ENCODE measurements at regions not wholly inside any gene's neighbourhood (a gene's known extent, or its start where the extent isn't known, plus 50 kb on each side); places are given as distances from the start of the nearest gene placed in this dataset.

GRCh38 chr22:49543876-49544275 lies 283.8 kb downstream of the BRD1 start:
- TF ChIP-seq MYC (IDR thresholded peaks at IDR 0.05; ENCODE audit: low read depth, low read length) (no peak), MAX (IDR thresholded peaks at IDR 0.05; ENCODE audit: low read depth, low read length) (no peak), CTCF (IDR thresholded peaks at IDR 0.05; ENCODE audit: low read depth, low read length) (no peak), POLR2A (IDR thresholded peaks at IDR 0.05; ENCODE audit: extremely low read depth, insufficient read length) (no peak)
- H3K4me3 ChIP-seq (ENCODE audit: low read depth, low read length), result no peak overlapping the region
- no peak for DNase-seq (ENCODE audit: low read depth)

- DNase-seq (ENCODE audit: low read depth), result no peak
- H3K4me3 ChIP-seq (ENCODE audit: low read depth, low read length), result no peak overlapping the region
- no peak for TF ChIP-seq POLR2A (IDR thresholded peaks at IDR 0.05; ENCODE audit: extremely low read depth, insufficient read length)
- no peak for TF ChIP-seq MYC (IDR thresholded peaks at IDR 0.05; ENCODE audit: low read depth, low read length)
- no peak for TF ChIP-seq CTCF (IDR thresholded peaks at IDR 0.05; ENCODE audit: low read depth, low read length)
- TF ChIP-seq MAX (IDR thresholded peaks at IDR 0.05; ENCODE audit: low read depth, low read length), result no peak
Measured at GRCh38 chr22:49541693-49542230, 285.9 kb downstream of the BRD1 start.

GRCh38 chr22:49540913-49541692 lies 286.6 kb downstream of the BRD1 start:
- TF ChIP-seq CTCF (IDR thresholded peaks at IDR 0.05; ENCODE audit: low read depth, low read length), result no peak
- no peak for TF ChIP-seq POLR2A (IDR thresholded peaks at IDR 0.05; ENCODE audit: extremely low read depth, insufficient read length)
- TF ChIP-seq MAX (IDR thresholded peaks at IDR 0.05; ENCODE audit: low read depth, low read length), result no peak
- no peak for TF ChIP-seq MYC (IDR thresholded peaks at IDR 0.05; ENCODE audit: low read depth, low read length)
- DNase-seq (ENCODE audit: low read depth), result no peak
- H3K4me3 ChIP-seq (ENCODE audit: low read depth, low read length), result no peak overlapping the region

GRCh38 chr22:49540084-49540912 lies 287.4 kb downstream of the BRD1 start:
- H3K4me3 ChIP-seq (ENCODE audit: low read depth, low read length), result no peak overlapping the region
- no peak for TF ChIP-seq CTCF (IDR thresholded peaks at IDR 0.05; ENCODE audit: low read depth, low read length)
- TF ChIP-seq MAX (IDR thresholded peaks at IDR 0.05; ENCODE audit: low read depth, low read length), result no peak
- TF ChIP-seq POLR2A (IDR thresholded peaks at IDR 0.05; ENCODE audit: extremely low read depth, insufficient read length), result no peak
- no peak for TF ChIP-seq MYC (IDR thresholded peaks at IDR 0.05; ENCODE audit: low read depth, low read length)
- no peak for DNase-seq (ENCODE audit: low read depth)

- TF ChIP-seq CTCF (IDR thresholded peaks at IDR 0.05; ENCODE audit: low read depth, low read length) (no peak), MYC (IDR thresholded peaks at IDR 0.05; ENCODE audit: low read depth, low read length) (no peak), POLR2A (IDR thresholded peaks at IDR 0.05; ENCODE audit: extremely low read depth, insufficient read length) (no peak), MAX (IDR thresholded peaks at IDR 0.05; ENCODE audit: low read depth, low read length) (no peak)
- no peak overlapping the region for H3K4me3 ChIP-seq (ENCODE audit: low read depth, low read length)
- no peak for DNase-seq (ENCODE audit: low read depth)
Measured at GRCh38 chr22:49538006-49538405, 289.7 kb downstream of the BRD1 start.

Data from NB4 (cell line).